ENCODE measurements at regions not wholly inside any gene's neighbourhood (a gene's known extent, or its start where the extent isn't known, plus 50 kb on each side); places are given as distances from the start of the nearest gene placed in this dataset.

GRCh38 chr2:19752500-19752899 lies 149.3 kb downstream of the TTC32 start:
- Histone ChIP-seq H3K4me2 (ENCODE audit: insufficient read depth, insufficient read length, low read length) (no peak overlapping the region), H4K20me1 (ENCODE audit: control insufficient read depth, insufficient read depth, insufficient read length) (no peaks in the 10 kb centered on the region), H3K9ac (ENCODE audit: extremely low read depth, insufficient read length, low read length) (no peak overlapping the region), H2BK120ac (ENCODE audit: low read depth, low read length, poor library complexity, severe bottlenecking) (no peak overlapping the region), H2BK12ac (ENCODE audit: insufficient read length, low read depth, low read length) (no peak overlapping the region), H3K23me2 (ENCODE audit: insufficient read length, low read depth, low read length, poor library complexity, severe bottlenecking) (no peaks in the 10 kb centered on the region), H3K23ac (ENCODE audit: insufficient read length, low read depth, low read length) (no peak overlapping the region), H2AK5ac (ENCODE audit: insufficient read length, low read length) (no peak overlapping the region), H2BK5ac (ENCODE audit: insufficient read length, low read length) (no peak overlapping the region), H3K14ac (ENCODE audit: insufficient read depth, low read length) (no peak overlapping the region), H4K8ac (replicated peaks; ENCODE audit: insufficient read length, low read depth, low read length) (no peak overlapping the region), H3T11ph (ENCODE audit: low read length) (no peak overlapping the region), H3K79me1 (ENCODE audit: insufficient read depth, low read depth, low read length, poor library complexity, severe bottlenecking) (no peaks in the 10 kb centered on the region), H3K27ac (ENCODE audit: insufficient read length, low read depth, low read length) (no peak overlapping the region), H3K4me1 (ENCODE audit: insufficient read depth, low read length) (no peaks in the 10 kb centered on the region), H3K56ac (ENCODE audit: insufficient read length, low read depth, low read length) (no peak overlapping the region), H3K9me3 (ENCODE audit: control insufficient read depth, low read depth, low read length) (no peaks in the 10 kb centered on the region), H3K79me2 (ENCODE audit: insufficient read depth, low read length) (no peaks in the 10 kb centered on the region), H3K4ac (ENCODE audit: low read depth, low read length) (no peak overlapping the region), H3K27me3 (ENCODE audit: insufficient read depth, low read length) (no peaks in the 10 kb centered on the region), H3K18ac (ENCODE audit: insufficient read length, low read depth, low read length) (no peak overlapping the region), H4K5ac (ENCODE audit: insufficient read length, low read depth, low read length) (no peak overlapping the region), H2BK20ac (ENCODE audit: low read depth, low read length, poor library complexity, severe bottlenecking) (no peak overlapping the region), H4K91ac (ENCODE audit: insufficient read length, low read depth, low read length) (no peak overlapping the region), H2AFZ (ENCODE audit: low read length) (no peak overlapping the region), H2BK15ac (ENCODE audit: low read depth, low read length) (no peak overlapping the region)
- no peak for DNase-seq
- no peaks in the 10 kb centered on the region for H3K36me3 Mint-ChIP-seq (ENCODE audit: insufficient read depth in 1 of 3, low read depth in 3 of 3)
- no CpG with 5 or more reads among the region's 3 CpGs for WGBS (ENCODE audit: extremely low coverage, insufficient read length, low lambda C conversion rate)
- no peaks in the 10 kb centered on the region for H3K4me1 Mint-ChIP-seq
- no peak overlapping the region; a peak in 1 of 7 replicates for H3K27ac Mint-ChIP-seq
- peaks cover 1% of the 10 kb centered on the region for H3K27me3 Mint-ChIP-seq (ENCODE audit: low read depth)
- no peak for TF ChIP-seq CTCF (conservative IDR thresholded peaks at IDR 0.05)
- no peak overlapping the region for H3K4me3 Mint-ChIP-seq
- H3K9me3 Mint-ChIP-seq: no peaks in the 10 kb centered on the region

Data from H9 (cell line).